Gastroesophageal sphincter (tissue), 4 donors: ENCODE measurements at regions not wholly inside any gene's neighbourhood (a gene's known extent, or its start where the extent isn't known, plus 50 kb on each side); places are given as distances from the start of the nearest gene placed in this dataset.
A peak's percentile ranks its signal among the peaks of the same experiment; 100 is the strongest.

ENCODE experiments used
- ATAC-seq: fragments of 150-250 bp; one replicate; pipeline ENCODE4 v1.9.1; 2016; ENCODE audit warnings: mild to moderate bottlenecking, moderate library complexity
- H3K27ac ChIP-seq, 4 donors: fragments of 200-600 bp; sonication (generic) in 3 of 4; 1 replicate in 3 of 4; 2 replicates in 1 of 4; pipeline ENCODE4 v1.5.1; 2016 to 2019
- H3K27me3 ChIP-seq: fragments of 200-600 bp; sonication (generic); one replicate; pipeline ENCODE4 v1.5.1; 2019
- H3K36me3 ChIP-seq, 2 donors: fragments of 200-600 bp; sonication (generic); one replicate each; pipeline ENCODE4 v1.5.1; 2019; ENCODE audit warnings: control low read depth in 1 of 2
- H3K4me1 ChIP-seq, 3 donors: fragments of 200-600 bp; sonication (generic); 1 replicate in 2 of 3; 2 replicates in 1 of 3; pipeline ENCODE4 v1.5.1; 2016 to 2019; ENCODE audit warnings: control low read depth in 2 of 3
- H3K4me3 ChIP-seq, 2 donors: fragments of 200-600 bp; sonication (generic); one replicate each; pipeline ENCODE4 v1.5.1; 2019; ENCODE audit warnings: mild to moderate bottlenecking in 1 of 2, moderate library complexity in 1 of 2
- H3K9me3 ChIP-seq, 3 donors: fragments of 200-600 bp; sonication (generic); one replicate each; pipeline ENCODE4 v1.5.1; 2017 to 2019; ENCODE audit warnings: control low read depth in 2 of 3
- CTCF ChIP-seq, 4 experiments: fragments of 200-600 bp in 2 of 4; fragments of 450-650 bp in 2 of 4; sonication (generic) in 1 of 4; IDR thresholded peaks; one replicate each; pipeline ENCODE4 v1.5.1; 2017 to 2019; ENCODE audit warnings: antibody characterized with exemption in 4 of 4, mild to moderate bottlenecking in 2 of 4, moderate library complexity in 2 of 4
- EP300 ChIP-seq: sonication (generic); formaldehyde crosslinking; IDR thresholded peaks from one replicate; pipeline ENCODE4 v1.6.1; 2017; ENCODE audit warnings: antibody characterized with exemption, mild to moderate bottlenecking
- POLR2A ChIP-seq, 2 donors: fragments of 450-650 bp; IDR thresholded peaks; one replicate each; pipeline ENCODE4 v1.6.1; 2017; ENCODE audit warnings: antibody characterized with exemption in 2 of 2, mild to moderate bottlenecking in 2 of 2, moderate library complexity in 1 of 2
- POLR2AphosphoS5 ChIP-seq: sonication (generic); formaldehyde crosslinking; IDR thresholded peaks from one replicate; pipeline ENCODE4 v1.6.1; 2017; ENCODE audit warnings: antibody characterized with exemption
- WGBS, 2 donors: methylation state at CpG; one replicate each; pipeline ENCODE4 v1.1.5; 2018; ENCODE audit warnings: low coverage in 1 of 2; 5-methylcytosine and 5-hydroxymethylcytosine counted together

- WGBS, 2 donors, result 0 to 53% methylated on average over 1 of the region's 1 CpG
- Histone ChIP-seq H3K4me3 (no peak overlapping the region), H3K9me3 (no peaks in the 10 kb centered on the region), H3K27me3 (no peaks in the 10 kb centered on the region), H3K27ac (peak overlapping the region in 2 of 4 donors; percentile 7 to 32), H3K36me3 (no peaks in the 10 kb centered on the region), H3K4me1 (peaks cover 0 to 34% (median 9%) of the 10 kb centered on the region in 3 donors)
- TF ChIP-seq POLR2AphosphoS5 (peak; percentile 50), EP300 (no peak)
- ATAC-seq, result peak; percentile 96
Measured at GRCh38 chr4:26267087-26267486, 53.7 kb upstream of the RBPJ start.

- Histone ChIP-seq H3K36me3 (no peaks in the 10 kb centered on the region), H3K4me1 (peaks cover 0 to 42% (median 9%) of the 10 kb centered on the region in 3 donors), H3K9me3 (no peaks in the 10 kb centered on the region), H3K27me3 (no peaks in the 10 kb centered on the region), H3K27ac (no peak overlapping the region), H3K4me3 (no peak overlapping the region)
- no peak for TF ChIP-seq CTCF (IDR thresholded peaks at IDR 0.05)
- no peak for TF ChIP-seq POLR2AphosphoS5
- TF ChIP-seq EP300, result no peak
- no peak for TF ChIP-seq POLR2A (IDR thresholded peaks at IDR 0.05)
- no peak for ATAC-seq
- 83 to 84% methylated on average over 1 to 2 of the region's 2 CpGs for WGBS, 2 donors
Measured at GRCh38 chr4:26268246-26268645, 52.6 kb upstream of the RBPJ start.

- Histone ChIP-seq H3K4me3 (no peak overlapping the region), H3K9me3 (no peaks in the 10 kb centered on the region), H3K4me1 (peaks cover 0 to 50% (median 9%) of the 10 kb centered on the region in 3 donors), H3K36me3 (no peaks in the 10 kb centered on the region), H3K27ac (no peak overlapping the region), H3K27me3 (no peaks in the 10 kb centered on the region)
- 100% methylated on average over 4 of the region's 4 CpGs; no CpG with 5 or more reads in 1 of the 2 donors for WGBS, 2 donors
- ATAC-seq, result no peak
- no peak for TF ChIP-seq EP300
- no peak for TF ChIP-seq POLR2AphosphoS5
- no peak for TF ChIP-seq POLR2A (IDR thresholded peaks at IDR 0.05)
- no peak for TF ChIP-seq CTCF (IDR thresholded peaks at IDR 0.05)
Measured at GRCh38 chr4:26269038-26269437, 51.8 kb upstream of the RBPJ start.
